Panc1 (cell line): ENCODE measurements at regions not wholly inside any gene's neighbourhood (a gene's known extent, or its start where the extent isn't known, plus 50 kb on each side); places are given as distances from the start of the nearest gene placed in this dataset.

Experiments
- ATAC-seq: fragments of 200-7000 bp; cut with Tn5 transposase; 2 replicates; pipeline ENCODE4 v1.9.1; 2020; ENCODE audit warnings: mild to moderate bottlenecking, moderate library complexity
- BruUV-seq: library from RNA; stranded (reverse); fragments of 400-500 nt; replicated peaks from 2 replicates; lab custom pipeline; 2021; lab: Mats Ljungman, UMichigan
- CTCF ChIA-PET: fragments of 300-600 bp; sonication (Branson Sonifier 250); formaldehyde crosslinking; loops from one replicate; lab custom pipeline; 2022; ENCODE audit warnings: antibody characterized with exemption; lab: Charles Lee
- POLR2A ChIA-PET: fragments of 300-600 bp; sonication (Branson Sonifier 250); formaldehyde crosslinking; loops from one replicate; lab custom pipeline; 2022; ENCODE audit warnings: antibody characterized with exemption; lab: Charles Lee
- DNase-seq: peaks from one replicate; pipeline ENCODE4 v3.0.0-alpha.2; 2010; ENCODE audit warnings: low read depth, low spot score
- H3K27ac ChIP-seq: 2 replicates; pipeline ENCODE4 v1.5.1; 2011; ENCODE audit warnings: mild to moderate bottlenecking, low read length, inconsistent platforms
- H3K27me3 ChIP-seq: fragments of 200-500 bp; sonication (Bioruptor generic); 2 replicates; pipeline ENCODE4 v1.6.0; 2014; ENCODE audit warnings: low read length, inconsistent platforms; ENCODE audit not compliant: control insufficient read depth, insufficient read depth
- H3K36me3 ChIP-seq: fragments of 200-500 bp; sonication (Bioruptor generic); 2 replicates; pipeline ENCODE4 v1.5.1; 2014; ENCODE audit warnings: inconsistent platforms, mild to moderate bottlenecking, low read length, moderate library complexity; ENCODE audit not compliant: control insufficient read depth, insufficient read depth
- H3K4me1 ChIP-seq: 2 replicates; pipeline ENCODE4 v1.5.1; 2011; ENCODE audit warnings: inconsistent platforms, mild to moderate bottlenecking, low read length, moderate library complexity; ENCODE audit not compliant: control insufficient read depth, insufficient read depth
- H3K4me3 ChIP-seq, 2 experiments: 2 replicates each; pipeline ENCODE4 v1.5.1; 2011 to 2012; ENCODE audit warnings: low read depth in 2 of 2, low read length in 2 of 2, mild to moderate bottlenecking in 2 of 2, inconsistent platforms in 1 of 2, moderate library complexity in 1 of 2
- H3K9me3 ChIP-seq: fragments of 200-500 bp; sonication (Bioruptor generic); 2 replicates; pipeline ENCODE4 v1.5.1; 2014; ENCODE audit warnings: low read depth, mild to moderate bottlenecking, inconsistent platforms, low read length, moderate library complexity; ENCODE audit not compliant: control insufficient read depth, insufficient read depth
- POLR2AphosphoS5 ChIP-seq: IDR thresholded peaks from 2 replicates; pipeline ENCODE4 v1.6.1; 2012; ENCODE audit warnings: mild to moderate bottlenecking, low read depth, low read length, moderate library complexity
- SIN3A ChIP-seq: IDR thresholded peaks from 2 replicates; pipeline ENCODE4 v1.6.1; 2012; ENCODE audit warnings: low read depth, mild to moderate bottlenecking, low read length, moderate library complexity, borderline replicate concordance; ENCODE audit not compliant: insufficient read depth
- TCF7L2 ChIP-seq: IDR thresholded peaks from 2 replicates; pipeline ENCODE4 v1.6.1; 2011; ENCODE audit warnings: mild to moderate bottlenecking, low read depth, low read length, inconsistent platforms
- in situ Hi-C: cut with HindIII; loops from 2 replicates; pipeline ENCODE4 v1.10.0; 2016; ENCODE audit warnings: low sequenced_read_pairs, low pct_unique_long_range_greater_than_20kb
- intact Hi-C: fragments of 100-400 bp; cut with micrococcal nuclease; formaldehyde crosslinking; loops from one replicate; pipeline ENCODE4 v1.10.0; 2022; ENCODE audit not compliant: unreplicated experiment
- TF ChIP-seq, protein P1 (sequence below), 2 experiments: IDR thresholded peaks; 2 replicates each; pipeline ENCODE4 v1.6.1; 2011 to 2012; ENCODE audit warnings: low read depth in 2 of 2, control low read depth in 1 of 2, low read length in 1 of 2, mild to moderate bottlenecking in 1 of 2, moderate library complexity in 1 of 2; ENCODE audit not compliant: insufficient read depth in 1 of 2
- TF ChIP-seq, protein P2 (sequence below): fragments of 450-650 bp; IDR thresholded peaks from 2 replicates; pipeline ENCODE4 v1.5.1; 2017; ENCODE audit warnings: mild to moderate bottlenecking

DNA sequence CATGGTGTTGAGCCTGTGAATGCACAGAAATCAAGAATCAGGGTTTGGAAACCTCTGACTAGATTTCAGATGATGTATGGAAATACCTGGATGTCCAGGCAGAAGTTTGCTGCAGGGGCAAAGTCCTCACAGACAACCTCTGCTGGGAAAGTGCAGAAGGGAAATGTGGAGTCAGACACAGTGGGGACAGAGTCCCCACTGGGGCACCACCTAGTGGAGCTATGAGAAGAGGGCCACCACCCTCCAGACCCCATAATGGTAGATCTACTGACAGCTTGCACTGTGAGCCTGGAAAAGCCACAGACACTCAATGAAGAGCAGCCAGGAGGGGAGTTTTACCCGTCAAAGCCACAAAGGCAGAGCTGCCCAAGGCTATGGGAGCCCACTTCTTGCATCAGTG is 181.9 kb upstream of the SEMA6A start:
- no peak for ATAC-seq

DNA sequence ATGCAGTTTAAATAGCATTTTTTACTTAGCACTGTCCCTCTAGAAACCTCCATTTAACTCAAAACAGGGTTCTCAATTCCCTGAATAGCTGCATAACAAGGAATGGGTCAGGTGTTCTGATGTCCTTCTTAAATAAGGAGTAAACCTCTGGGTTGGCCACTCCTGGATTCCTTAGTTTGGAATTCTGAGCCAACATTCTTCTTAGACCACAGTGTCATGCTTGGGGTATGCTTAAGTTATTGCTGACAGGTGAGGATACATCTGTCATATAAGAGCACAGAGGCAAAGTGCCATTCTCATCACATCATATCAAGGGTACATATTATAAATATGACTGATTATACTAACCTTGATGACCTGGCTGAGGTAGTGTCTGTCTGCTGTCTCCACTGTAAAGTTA is 179.9 kb upstream of the SEMA6A start:
- H3K9me3 ChIP-seq = no peaks in the 10 kb centered on the region
- H3K4me3 ChIP-seq = no peak overlapping the region
- intact Hi-C loops = no loop called here
- no peak overlapping the region for H3K27ac ChIP-seq
- no TSS peak for BruUV-seq
- no peaks in the 10 kb centered on the region for H3K36me3 ChIP-seq
- H3K27me3 ChIP-seq = no peaks in the 10 kb centered on the region
- TF ChIP-seq, protein P1, sequence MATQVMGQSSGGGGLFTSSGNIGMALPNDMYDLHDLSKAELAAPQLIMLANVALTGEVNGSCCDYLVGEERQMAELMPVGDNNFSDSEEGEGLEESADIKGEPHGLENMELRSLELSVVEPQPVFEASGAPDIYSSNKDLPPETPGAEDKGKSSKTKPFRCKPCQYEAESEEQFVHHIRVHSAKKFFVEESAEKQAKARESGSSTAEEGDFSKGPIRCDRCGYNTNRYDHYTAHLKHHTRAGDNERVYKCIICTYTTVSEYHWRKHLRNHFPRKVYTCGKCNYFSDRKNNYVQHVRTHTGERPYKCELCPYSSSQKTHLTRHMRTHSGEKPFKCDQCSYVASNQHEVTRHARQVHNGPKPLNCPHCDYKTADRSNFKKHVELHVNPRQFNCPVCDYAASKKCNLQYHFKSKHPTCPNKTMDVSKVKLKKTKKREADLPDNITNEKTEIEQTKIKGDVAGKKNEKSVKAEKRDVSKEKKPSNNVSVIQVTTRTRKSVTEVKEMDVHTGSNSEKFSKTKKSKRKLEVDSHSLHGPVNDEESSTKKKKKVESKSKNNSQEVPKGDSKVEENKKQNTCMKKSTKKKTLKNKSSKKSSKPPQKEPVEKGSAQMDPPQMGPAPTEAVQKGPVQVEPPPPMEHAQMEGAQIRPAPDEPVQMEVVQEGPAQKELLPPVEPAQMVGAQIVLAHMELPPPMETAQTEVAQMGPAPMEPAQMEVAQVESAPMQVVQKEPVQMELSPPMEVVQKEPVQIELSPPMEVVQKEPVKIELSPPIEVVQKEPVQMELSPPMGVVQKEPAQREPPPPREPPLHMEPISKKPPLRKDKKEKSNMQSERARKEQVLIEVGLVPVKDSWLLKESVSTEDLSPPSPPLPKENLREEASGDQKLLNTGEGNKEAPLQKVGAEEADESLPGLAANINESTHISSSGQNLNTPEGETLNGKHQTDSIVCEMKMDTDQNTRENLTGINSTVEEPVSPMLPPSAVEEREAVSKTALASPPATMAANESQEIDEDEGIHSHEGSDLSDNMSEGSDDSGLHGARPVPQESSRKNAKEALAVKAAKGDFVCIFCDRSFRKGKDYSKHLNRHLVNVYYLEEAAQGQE (IDR thresholded peaks at IDR 0.05; ENCODE audit: insufficient read depth in 1 of 2, low read depth in 2 of 2, low read length in 1 of 2) = no peak
- TF ChIP-seq SIN3A (no peak), TCF7L2 (no peak), POLR2AphosphoS5 (no peak)
- TF ChIP-seq, protein P2, sequence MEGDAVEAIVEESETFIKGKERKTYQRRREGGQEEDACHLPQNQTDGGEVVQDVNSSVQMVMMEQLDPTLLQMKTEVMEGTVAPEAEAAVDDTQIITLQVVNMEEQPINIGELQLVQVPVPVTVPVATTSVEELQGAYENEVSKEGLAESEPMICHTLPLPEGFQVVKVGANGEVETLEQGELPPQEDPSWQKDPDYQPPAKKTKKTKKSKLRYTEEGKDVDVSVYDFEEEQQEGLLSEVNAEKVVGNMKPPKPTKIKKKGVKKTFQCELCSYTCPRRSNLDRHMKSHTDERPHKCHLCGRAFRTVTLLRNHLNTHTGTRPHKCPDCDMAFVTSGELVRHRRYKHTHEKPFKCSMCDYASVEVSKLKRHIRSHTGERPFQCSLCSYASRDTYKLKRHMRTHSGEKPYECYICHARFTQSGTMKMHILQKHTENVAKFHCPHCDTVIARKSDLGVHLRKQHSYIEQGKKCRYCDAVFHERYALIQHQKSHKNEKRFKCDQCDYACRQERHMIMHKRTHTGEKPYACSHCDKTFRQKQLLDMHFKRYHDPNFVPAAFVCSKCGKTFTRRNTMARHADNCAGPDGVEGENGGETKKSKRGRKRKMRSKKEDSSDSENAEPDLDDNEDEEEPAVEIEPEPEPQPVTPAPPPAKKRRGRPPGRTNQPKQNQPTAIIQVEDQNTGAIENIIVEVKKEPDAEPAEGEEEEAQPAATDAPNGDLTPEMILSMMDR = no peak
- ATAC-seq = no peak
- DNase-seq = no peak
- CTCF ChIA-PET = no interaction called here
- in situ Hi-C loops = no loop called here
- no peaks in the 10 kb centered on the region for H3K4me1 ChIP-seq
- POLR2A ChIA-PET = no interaction called here

More for the DNA sequence above, 181.9 kb upstream of the SEMA6A start:
- ChIA-PET CTCF (no interaction called here), POLR2A (no interaction called here)
- Histone ChIP-seq H3K4me3 (no peak overlapping the region), H3K36me3 (no peaks in the 10 kb centered on the region), H3K4me1 (no peaks in the 10 kb centered on the region), H3K27me3 (no peaks in the 10 kb centered on the region), H3K9me3 (no peaks in the 10 kb centered on the region), H3K27ac (no peak overlapping the region)
- DNase-seq = no peak
- in situ Hi-C loops (no loop called here), intact Hi-C loops (no loop called here)
- TF ChIP-seq, protein P1 (IDR thresholded peaks at IDR 0.05; ENCODE audit: insufficient read depth in 1 of 2, low read depth in 2 of 2, low read length in 1 of 2) = no peak
- TF ChIP-seq SIN3A (no peak), TCF7L2 (no peak), POLR2AphosphoS5 (no peak)
- TF ChIP-seq, protein P2 = no peak
- no TSS peak for BruUV-seq
